OCI-LY7 (cell line): ENCODE measurements at regions not wholly inside any gene's neighbourhood (a gene's known extent, or its start where the extent isn't known, plus 50 kb on each side); places are given as distances from the start of the nearest gene placed in this dataset.

Experiments used
- BruUV-seq: library from RNA; stranded (reverse); fragments of 400-500 nt; replicated peaks from 2 replicates; lab custom pipeline; 2021; lab: Mats Ljungman, UMichigan
- CTCF ChIA-PET: fragments of 300-600 bp; sonication (Branson Sonifier 250); formaldehyde crosslinking; loops from one replicate; lab custom pipeline; 2022; ENCODE audit warnings: antibody characterized with exemption; ENCODE audit not compliant: unreplicated experiment; lab: Charles Lee
- POLR2A ChIA-PET: fragments of 300-600 bp; sonication (Branson Sonifier 250); formaldehyde crosslinking; loops from one replicate; lab custom pipeline; 2022; ENCODE audit warnings: antibody characterized with exemption; lab: Charles Lee
- DNase-seq: peaks from one replicate; pipeline ENCODE4 v3.0.0-alpha.2; 2015; ENCODE audit warnings: low spot score
- H2AFZ ChIP-seq: fragments of 200-600 bp; sonication (generic), shearing (Covaris generic); 2 replicates; pipeline ENCODE4 v1.6.1; 2014; ENCODE audit warnings: mild to moderate bottlenecking, antibody characterized with exemption, low read length, moderate library complexity
- H3K27ac ChIP-seq: fragments of 200-600 bp; sonication (generic); 2 replicates; pipeline ENCODE4 v1.5.1; 2014; ENCODE audit warnings: mixed run types, low read depth, mild to moderate bottlenecking, moderate library complexity, low read length, inconsistent platforms; ENCODE audit not compliant: poor library complexity, severe bottlenecking
- H3K36me3 ChIP-seq: fragments of 200-600 bp; sonication (generic); 2 replicates; pipeline ENCODE4 v1.6.1; 2014; ENCODE audit warnings: mild to moderate bottlenecking, antibody characterized with exemption, low read length, moderate library complexity, mixed read lengths; ENCODE audit not compliant: insufficient read depth
- H3K4me1 ChIP-seq: fragments of 200-600 bp; sonication (generic); 2 replicates; pipeline ENCODE4 v1.5.1; 2014; ENCODE audit warnings: mild to moderate bottlenecking, low read length; ENCODE audit not compliant: insufficient read depth, poor library complexity, severe bottlenecking
- H3K4me2 ChIP-seq: fragments of 200-600 bp; sonication (generic); 2 replicates; pipeline ENCODE4 v1.6.1; 2014; ENCODE audit warnings: mild to moderate bottlenecking, low read length
- H3K4me3 ChIP-seq: fragments of 200-600 bp; sonication (generic); 2 replicates; pipeline ENCODE4 v1.5.1; 2014; ENCODE audit warnings: mild to moderate bottlenecking, low read depth, low read length; ENCODE audit not compliant: poor library complexity, severe bottlenecking
- H3K79me2 ChIP-seq: fragments of 200-600 bp; sonication (generic); 2 replicates; pipeline ENCODE4 v1.6.1; 2016; ENCODE audit warnings: low read depth, mild to moderate bottlenecking, low read length, moderate library complexity, mixed read lengths; ENCODE audit not compliant: insufficient read depth
- H3K9me2 ChIP-seq: fragments of 200-600 bp; sonication (generic); 2 replicates; pipeline ENCODE4 v1.6.1; 2016; ENCODE audit warnings: mild to moderate bottlenecking, low read length, mixed read lengths; ENCODE audit not compliant: insufficient read depth
- H3K9me3 ChIP-seq: fragments of 200-600 bp; sonication (generic); 2 replicates; pipeline ENCODE4 v1.6.1; 2014; ENCODE audit warnings: mild to moderate bottlenecking, mixed run types, low read length, mixed read lengths
- H4K20me1 ChIP-seq: fragments of 200-600 bp; sonication (generic); 2 replicates; pipeline ENCODE4 v1.6.1; 2014; ENCODE audit warnings: mild to moderate bottlenecking, antibody characterized with exemption, low read length, moderate library complexity, mixed read lengths; ENCODE audit not compliant: insufficient read depth
- EZH2phosphoT487 ChIP-seq: fragments of 200-600 bp; sonication (generic); IDR thresholded peaks from 2 replicates; pipeline ENCODE4 v1.6.1; 2018; ENCODE audit warnings: low read depth, borderline replicate concordance, mild to moderate bottlenecking, mixed run types, antibody characterized with exemption, low read length, moderate library complexity, mixed read lengths
- intact Hi-C: fragments of 100-400 bp; cut with micrococcal nuclease; formaldehyde crosslinking; loops from one replicate; pipeline ENCODE4 v1.10.0; 2022; ENCODE audit not compliant: unreplicated experiment
- TF ChIP-seq, protein P1 (sequence below): fragments of 200-600 bp; sonication (generic); conservative IDR thresholded peaks from 2 replicates; pipeline ENCODE4 v1.5.1; 2014; ENCODE audit warnings: mild to moderate bottlenecking, antibody characterized with exemption, low read length, moderate library complexity, mixed read lengths

DNA sequence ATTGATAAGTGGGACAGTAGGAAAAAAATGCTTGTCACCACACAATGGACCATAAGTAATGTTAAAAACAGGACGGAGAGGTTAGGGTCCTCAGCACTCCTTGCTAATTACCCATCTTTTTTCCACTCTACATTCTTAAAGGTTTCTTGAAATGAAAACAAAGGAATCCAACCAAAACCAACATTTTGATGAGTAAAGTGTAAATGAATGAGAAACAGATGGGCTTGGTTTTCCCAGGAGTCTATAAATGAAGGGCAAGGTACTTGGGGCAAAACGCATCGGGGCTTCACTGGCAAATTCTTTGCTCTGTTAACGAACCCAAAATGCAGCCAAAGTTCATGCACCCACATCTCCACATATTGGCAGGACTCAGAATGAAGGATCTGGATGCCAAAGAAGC is 129.2 kb upstream of the BMP4 start:
- intact Hi-C loops = no loop called here
- ChIA-PET CTCF (no interaction called here), POLR2A (interaction anchor here (0.6 kb wide), 2 partner anchors 52 to 228 kb away, joined by 3 to 4 read pairs; no protein-coding TSS in a partner anchor)
- no peak overlapping the region for H3K27ac ChIP-seq
- no TSS peak for BruUV-seq
- H4K20me1 ChIP-seq = no peaks in the 10 kb centered on the region
- H3K4me3 ChIP-seq = no peak overlapping the region
- no peak for DNase-seq
- no peaks in the 10 kb centered on the region for H3K36me3 ChIP-seq
- H2AFZ ChIP-seq = no peak overlapping the region
- H3K9me2 ChIP-seq = no peaks in the 10 kb centered on the region
- H3K9me3 ChIP-seq = no peaks in the 10 kb centered on the region
- TF ChIP-seq, protein P1, sequence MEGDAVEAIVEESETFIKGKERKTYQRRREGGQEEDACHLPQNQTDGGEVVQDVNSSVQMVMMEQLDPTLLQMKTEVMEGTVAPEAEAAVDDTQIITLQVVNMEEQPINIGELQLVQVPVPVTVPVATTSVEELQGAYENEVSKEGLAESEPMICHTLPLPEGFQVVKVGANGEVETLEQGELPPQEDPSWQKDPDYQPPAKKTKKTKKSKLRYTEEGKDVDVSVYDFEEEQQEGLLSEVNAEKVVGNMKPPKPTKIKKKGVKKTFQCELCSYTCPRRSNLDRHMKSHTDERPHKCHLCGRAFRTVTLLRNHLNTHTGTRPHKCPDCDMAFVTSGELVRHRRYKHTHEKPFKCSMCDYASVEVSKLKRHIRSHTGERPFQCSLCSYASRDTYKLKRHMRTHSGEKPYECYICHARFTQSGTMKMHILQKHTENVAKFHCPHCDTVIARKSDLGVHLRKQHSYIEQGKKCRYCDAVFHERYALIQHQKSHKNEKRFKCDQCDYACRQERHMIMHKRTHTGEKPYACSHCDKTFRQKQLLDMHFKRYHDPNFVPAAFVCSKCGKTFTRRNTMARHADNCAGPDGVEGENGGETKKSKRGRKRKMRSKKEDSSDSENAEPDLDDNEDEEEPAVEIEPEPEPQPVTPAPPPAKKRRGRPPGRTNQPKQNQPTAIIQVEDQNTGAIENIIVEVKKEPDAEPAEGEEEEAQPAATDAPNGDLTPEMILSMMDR = no peak
- no peak for TF ChIP-seq EZH2phosphoT487
- H3K4me1 ChIP-seq = no peaks in the 10 kb centered on the region
- no peak overlapping the region for H3K4me2 ChIP-seq
- no peaks in the 10 kb centered on the region for H3K79me2 ChIP-seq

DNA sequence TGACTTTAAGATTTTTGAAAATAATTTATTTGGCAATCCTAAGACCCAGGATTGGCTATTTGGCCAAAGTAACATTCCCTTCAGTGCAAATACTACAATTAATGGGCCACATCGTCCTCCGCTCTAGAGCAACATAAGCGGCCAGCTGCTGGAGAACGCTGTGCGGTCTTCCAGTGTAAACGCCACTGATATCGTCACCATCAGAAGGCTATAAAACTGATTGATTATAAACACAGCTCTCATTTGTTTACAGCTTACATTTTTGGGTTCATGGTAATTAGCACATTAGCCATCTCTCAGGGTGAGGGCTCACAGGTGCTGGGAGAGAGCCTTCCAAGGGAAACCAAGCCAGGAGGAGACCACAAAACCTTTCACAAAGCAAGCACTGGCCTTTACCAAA is 130.1 kb upstream of the BMP4 start:
- BruUV-seq = no TSS peak
- CTCF ChIA-PET = no interaction called here
- H3K9me2 ChIP-seq = no peaks in the 10 kb centered on the region
- POLR2A ChIA-PET = no interaction called here
- intact Hi-C loops = no loop called here
- no peak overlapping the region for H3K4me3 ChIP-seq
- no peak for DNase-seq
- no peak overlapping the region for H3K27ac ChIP-seq
- no peak overlapping the region for H2AFZ ChIP-seq
- no peaks in the 10 kb centered on the region for H3K36me3 ChIP-seq
- H4K20me1 ChIP-seq = no peaks in the 10 kb centered on the region
- H3K4me1 ChIP-seq = no peaks in the 10 kb centered on the region
- H3K79me2 ChIP-seq = no peaks in the 10 kb centered on the region
- TF ChIP-seq, protein P1 = no peak
- no peak for TF ChIP-seq EZH2phosphoT487
- H3K9me3 ChIP-seq = no peaks in the 10 kb centered on the region
- H3K4me2 ChIP-seq = no peak overlapping the region

GRCh38 chr14:54087376-54087775 is 130.8 kb upstream of the BMP4 start:
- Histone ChIP-seq H3K36me3 (no peaks in the 10 kb centered on the region), H3K9me2 (no peaks in the 10 kb centered on the region), H3K4me3 (no peak overlapping the region), H4K20me1 (no peaks in the 10 kb centered on the region), H3K4me1 (no peaks in the 10 kb centered on the region), H3K79me2 (no peaks in the 10 kb centered on the region), H2AFZ (no peak overlapping the region), H3K9me3 (no peaks in the 10 kb centered on the region), H3K27ac (no peak overlapping the region), H3K4me2 (no peak overlapping the region)
- TF ChIP-seq, protein P1 = no peak
- no peak for TF ChIP-seq EZH2phosphoT487
- POLR2A ChIA-PET = no interaction called here
- no peak for DNase-seq
- CTCF ChIA-PET = no interaction called here
- intact Hi-C loops = no loop called here
- no TSS peak for BruUV-seq
